Astrocyte (in vitro differentiated cells and primary cell): ENCODE measurements at regions not wholly inside any gene's neighbourhood (a gene's known extent, or its start where the extent isn't known, plus 50 kb on each side); places are given as distances from the start of the nearest gene placed in this dataset.
"Not testable (repeated sequence)": the region's sequence is repeated elsewhere in the genome, so short reads cannot be mapped to it uniquely, and the experiment has no call there.

Experiments used
- DNase-seq: peaks from one replicate; pipeline ENCODE4 v3.0.0-alpha.2; 2010; ENCODE audit warnings: low read depth
- FAIRE-seq: peaks from 2 replicates; lab custom pipeline; 2011; peaks lifted over from hg19 to GRCh38; lab: Jason Lieb, UNC
- H2AFZ ChIP-seq: 2 replicates; pipeline ENCODE4 v1.6.0; 2012; ENCODE audit warnings: low read depth, low read length, inconsistent platforms
- H3K27ac ChIP-seq: 2 replicates; pipeline ENCODE4 v1.5.1; 2011; ENCODE audit warnings: low read depth, low read length, inconsistent platforms
- H3K27me3 ChIP-seq: 2 replicates; pipeline ENCODE4 v1.6.0; 2011; ENCODE audit warnings: low read length, inconsistent platforms; ENCODE audit not compliant: insufficient read depth
- H3K36me3 ChIP-seq: 2 replicates; pipeline ENCODE4 v1.5.1; 2011; ENCODE audit warnings: low read length, inconsistent platforms; ENCODE audit not compliant: insufficient read depth
- H3K4me1 ChIP-seq: 2 replicates; pipeline ENCODE4 v1.5.1; 2011; ENCODE audit warnings: low read length, inconsistent platforms; ENCODE audit not compliant: insufficient read depth
- H3K4me2 ChIP-seq: 2 replicates; pipeline ENCODE4 v1.6.0; 2012; ENCODE audit warnings: low read length, inconsistent platforms
- H3K4me3 ChIP-seq: 2 replicates; pipeline ENCODE4 v1.5.1; 2011; ENCODE audit warnings: low read depth, mild to moderate bottlenecking, low read length, inconsistent platforms; ENCODE audit not compliant: insufficient read depth
- H3K79me2 ChIP-seq: 2 replicates; pipeline ENCODE4 v1.6.0; 2012; ENCODE audit warnings: mild to moderate bottlenecking, low read length, inconsistent platforms; ENCODE audit not compliant: insufficient read depth
- H3K9ac ChIP-seq: 2 replicates; pipeline ENCODE4 v1.6.0; 2012; ENCODE audit warnings: mild to moderate bottlenecking, low read length, inconsistent platforms
- H3K9me3 ChIP-seq: 2 replicates; pipeline ENCODE4 v1.5.1; 2012; ENCODE audit warnings: low read depth, mild to moderate bottlenecking, low read length, inconsistent platforms; ENCODE audit not compliant: insufficient read depth
- H4K20me1 ChIP-seq: 2 replicates; pipeline ENCODE4 v1.6.0; 2012; ENCODE audit warnings: low read length, inconsistent platforms; ENCODE audit not compliant: insufficient read depth
- H3K27ac Mint-ChIP-seq: one replicate; pipeline ENCODE4 v1.8.0; 2021; ENCODE audit warnings: mild to moderate bottlenecking, mixed read lengths; ENCODE audit not compliant: unreplicated experiment
- H3K27me3 Mint-ChIP-seq: one replicate; pipeline ENCODE4 v1.8.0; 2021; ENCODE audit warnings: low read depth, mixed read lengths; ENCODE audit not compliant: unreplicated experiment
- H3K36me3 Mint-ChIP-seq: one replicate; pipeline ENCODE4 v1.8.0; 2021; ENCODE audit warnings: low read depth, mixed read lengths; ENCODE audit not compliant: unreplicated experiment
- H3K4me1 Mint-ChIP-seq: one replicate; pipeline ENCODE4 v1.8.0; 2021; ENCODE audit warnings: low read depth, mixed read lengths; ENCODE audit not compliant: unreplicated experiment
- H3K4me3 Mint-ChIP-seq: one replicate; pipeline ENCODE4 v1.8.0; 2021; ENCODE audit warnings: mild to moderate bottlenecking, moderate library complexity, mixed read lengths; ENCODE audit not compliant: unreplicated experiment
- H3K9me3 Mint-ChIP-seq: one replicate; pipeline ENCODE4 v1.8.0; 2021; ENCODE audit warnings: mild to moderate bottlenecking, mixed read lengths; ENCODE audit not compliant: unreplicated experiment

DNA sequence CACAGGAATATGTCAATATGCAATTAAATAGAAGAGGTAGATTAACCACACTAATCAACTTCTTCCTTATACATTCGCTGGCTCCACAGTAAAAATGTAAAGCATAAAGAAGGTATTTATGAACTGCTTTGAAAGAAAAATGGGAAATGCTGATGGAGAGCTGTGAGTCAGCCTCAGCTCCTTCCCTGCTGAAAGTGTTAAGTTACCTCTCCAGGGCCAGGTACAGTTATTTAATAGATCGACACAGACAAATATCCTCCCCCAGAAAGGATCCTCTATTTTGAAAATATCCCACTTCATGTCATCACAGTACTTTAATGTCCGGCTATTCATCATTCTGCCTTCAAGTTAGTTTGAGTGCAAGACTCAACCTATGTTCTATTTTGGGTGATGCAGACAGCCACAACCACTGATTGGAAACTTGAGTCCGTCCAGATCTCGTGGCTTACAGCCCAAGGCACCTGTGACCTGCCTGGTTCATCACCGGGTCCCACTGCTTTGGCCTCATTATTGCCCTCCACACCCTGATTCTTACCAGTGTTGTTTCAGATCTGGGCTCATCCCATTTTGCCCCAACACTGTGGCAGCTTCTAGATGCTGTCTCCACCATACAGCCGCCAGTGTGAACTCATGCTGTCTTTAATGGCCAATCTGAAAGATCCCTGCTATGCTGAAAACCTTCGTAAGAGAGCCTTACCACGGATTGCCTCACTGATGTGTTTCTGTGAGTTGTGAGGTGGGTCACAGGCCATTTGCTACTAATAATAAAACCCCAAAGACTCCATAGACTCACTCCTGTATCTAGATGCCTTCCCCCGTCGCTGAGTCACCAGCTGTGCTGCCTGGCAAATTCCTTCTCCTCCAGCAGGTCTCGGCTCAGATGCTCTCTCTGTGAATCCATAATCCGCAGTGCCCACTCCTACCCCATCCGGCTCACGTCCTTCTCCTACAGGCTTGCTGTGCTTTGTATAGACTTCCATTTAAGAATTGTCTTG, 56.2 kb upstream of the DDAH1 start:
- not testable (repeated sequence) for H3K36me3 ChIP-seq, H3K9me3 Mint-ChIP-seq, H3K27me3 ChIP-seq, H3K27me3 Mint-ChIP-seq, H3K9me3 ChIP-seq, H4K20me1 ChIP-seq, H3K36me3 Mint-ChIP-seq, H2AFZ ChIP-seq
- H3K4me1 ChIP-seq, result peaks cover 12% of the 10 kb centered on the region
- Mint-ChIP-seq H3K4me1 (peaks cover 44% of the 10 kb centered on the region), H3K4me3 (peak overlapping the region; percentile 54), H3K27ac (peak overlapping the region; percentile 92)
- peak; percentile 90 for FAIRE-seq
- peak overlapping the region; percentile 74 for H3K4me2 ChIP-seq
- peak overlapping the region; percentile 13 for H3K4me3 ChIP-seq
- peaks cover 38% of the 10 kb centered on the region for H3K79me2 ChIP-seq
- peak overlapping the region; percentile 73 for H3K9ac ChIP-seq
- H3K27ac ChIP-seq, result peak overlapping the region; percentile 84
- peak; percentile 90 for DNase-seq

GRCh38 chr1:85522458-85522857, 57.5 kb upstream of the DDAH1 start:
- not testable (repeated sequence) for H3K27me3 ChIP-seq, H3K4me3 ChIP-seq, H3K9me3 ChIP-seq, H3K36me3 ChIP-seq, FAIRE-seq, H3K4me3 Mint-ChIP-seq, H3K27ac Mint-ChIP-seq, H3K36me3 Mint-ChIP-seq, H3K9ac ChIP-seq, H2AFZ ChIP-seq, H4K20me1 ChIP-seq, H3K27me3 Mint-ChIP-seq, DNase-seq, H3K9me3 Mint-ChIP-seq, H3K4me2 ChIP-seq
- peak overlapping the region; percentile 33 for H3K27ac ChIP-seq
- H3K79me2 ChIP-seq, result peaks cover 37% of the 10 kb centered on the region
- H3K4me1 ChIP-seq, result peaks cover 20% of the 10 kb centered on the region
- H3K4me1 Mint-ChIP-seq, result peaks cover 51% of the 10 kb centered on the region

DNA sequence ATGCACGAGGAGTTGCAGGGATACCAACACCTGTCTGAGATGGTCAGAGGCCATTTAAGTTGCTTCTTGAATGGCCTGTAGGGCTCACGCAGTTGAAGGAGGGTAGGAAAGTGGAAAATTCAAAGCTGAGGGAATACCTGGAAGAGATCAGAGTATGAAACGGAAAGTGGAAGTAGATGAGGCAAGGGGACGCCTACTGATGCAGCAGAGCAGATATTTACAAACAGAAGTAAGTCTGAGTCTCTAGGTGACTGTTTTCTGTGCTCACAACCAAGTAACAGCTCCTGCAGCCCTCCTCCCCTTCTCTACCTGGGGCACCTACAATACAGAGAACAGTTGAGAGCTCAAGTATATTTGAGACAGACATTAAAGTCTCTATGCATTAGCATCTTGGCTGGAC, 57.5 kb upstream of the CCN1 start:
- H3K9me3 ChIP-seq, H3K4me3 Mint-ChIP-seq, H3K9ac ChIP-seq, H2AFZ ChIP-seq, H3K36me3 ChIP-seq, FAIRE-seq, H3K4me2 ChIP-seq, DNase-seq, H3K27ac Mint-ChIP-seq, H3K9me3 Mint-ChIP-seq, H4K20me1 ChIP-seq, H3K27me3 ChIP-seq, H3K36me3 Mint-ChIP-seq, H3K27me3 Mint-ChIP-seq, H3K4me3 ChIP-seq: not testable (repeated sequence)
- H3K4me1 Mint-ChIP-seq, result peaks cover 49% of the 10 kb centered on the region
- Histone ChIP-seq H3K79me2 (peaks cover 31% of the 10 kb centered on the region), H3K27ac (peak overlapping the region; percentile 7), H3K4me1 (peaks cover 20% of the 10 kb centered on the region)

DNA sequence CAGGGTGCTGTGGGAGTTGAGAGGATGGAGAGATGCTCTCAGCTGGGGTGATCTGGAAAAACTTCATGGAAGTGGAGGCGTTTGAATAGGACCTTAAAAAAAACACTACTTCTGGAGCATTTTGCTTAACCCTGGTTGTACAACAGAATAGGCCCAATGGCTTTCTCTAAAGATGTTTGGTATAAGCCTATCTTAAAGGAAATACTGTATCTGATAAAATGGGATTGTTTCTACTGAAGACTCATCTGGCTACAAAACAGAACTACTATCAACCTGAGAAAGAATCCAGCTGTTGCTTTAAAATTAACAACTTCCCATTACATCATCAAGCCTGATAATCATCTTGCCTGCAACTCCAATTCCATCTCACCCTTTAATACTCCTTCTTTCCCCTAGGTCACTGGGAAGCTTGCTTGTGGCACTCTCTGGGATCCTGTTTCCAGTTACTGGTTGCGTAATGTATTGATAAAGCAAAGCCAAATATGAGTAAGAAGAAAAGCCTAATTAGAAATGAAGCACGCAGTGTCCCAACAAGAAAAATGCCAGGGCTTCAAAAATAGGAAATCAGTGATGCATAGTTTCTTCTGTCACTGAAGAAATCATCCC, 56.2 kb upstream of the CCN1 start:
- not testable (repeated sequence) for H4K20me1 ChIP-seq, H3K4me3 ChIP-seq, H3K9me3 Mint-ChIP-seq, H2AFZ ChIP-seq, H3K27me3 Mint-ChIP-seq, H3K36me3 Mint-ChIP-seq, H3K27me3 ChIP-seq, H3K9ac ChIP-seq, H3K9me3 ChIP-seq, H3K4me2 ChIP-seq, H3K36me3 ChIP-seq
- peak overlapping the region; percentile 14 for H3K27ac Mint-ChIP-seq
- H3K79me2 ChIP-seq, result peaks cover 20% of the 10 kb centered on the region
- FAIRE-seq (peak; percentile 13), DNase-seq (peak; percentile 70)
- peaks cover 43% of the 10 kb centered on the region for H3K4me1 Mint-ChIP-seq
- peaks cover 20% of the 10 kb centered on the region for H3K4me1 ChIP-seq
- H3K27ac ChIP-seq, result peak overlapping the region; percentile 26
- H3K4me3 Mint-ChIP-seq, result peak overlapping the region; percentile 50

DNA sequence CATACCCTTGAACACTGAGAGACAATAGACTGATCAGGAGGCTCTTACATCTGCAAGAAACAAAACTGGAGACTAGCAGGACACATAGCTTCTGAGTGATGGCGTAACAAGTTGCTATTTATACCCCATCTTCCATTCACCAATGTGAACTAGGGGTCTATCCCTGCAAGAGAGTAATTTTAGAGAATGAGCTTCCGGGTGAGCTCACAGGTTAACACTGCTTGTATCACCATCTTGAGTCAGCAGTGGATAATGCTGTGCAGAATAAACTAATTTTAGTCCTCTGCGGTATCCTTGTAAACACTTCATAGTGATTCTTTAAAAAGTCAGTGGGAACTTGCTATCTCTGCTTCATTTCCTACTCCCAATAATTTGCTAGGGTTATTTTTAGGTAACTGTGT, 55.0 kb upstream of the CCN1 start:
- Mint-ChIP-seq H3K27ac (peak overlapping the region; percentile 88), H3K4me1 (peaks cover 40% of the 10 kb centered on the region)
- H3K36me3 Mint-ChIP-seq, H4K20me1 ChIP-seq, H3K27me3 ChIP-seq, H3K9me3 ChIP-seq, H3K9me3 Mint-ChIP-seq, H3K4me3 Mint-ChIP-seq, H3K27me3 Mint-ChIP-seq, H2AFZ ChIP-seq, H3K36me3 ChIP-seq: not testable (repeated sequence)
- peaks cover 18% of the 10 kb centered on the region for H3K4me1 ChIP-seq
- peak overlapping the region; percentile 19 for H3K4me3 ChIP-seq
- peaks cover 12% of the 10 kb centered on the region for H3K79me2 ChIP-seq
- peak overlapping the region; percentile 88 for H3K27ac ChIP-seq
- peak overlapping the region; percentile 73 for H3K4me2 ChIP-seq
- peak overlapping the region; percentile 80 for H3K9ac ChIP-seq
- peak; percentile 77 for DNase-seq
- peak; percentile 85 for FAIRE-seq
